ENCODE measurements at regions not wholly inside any gene's neighbourhood (a gene's known extent, or its start where the extent isn't known, plus 50 kb on each side); places are given as distances from the start of the nearest gene placed in this dataset.

DNA sequence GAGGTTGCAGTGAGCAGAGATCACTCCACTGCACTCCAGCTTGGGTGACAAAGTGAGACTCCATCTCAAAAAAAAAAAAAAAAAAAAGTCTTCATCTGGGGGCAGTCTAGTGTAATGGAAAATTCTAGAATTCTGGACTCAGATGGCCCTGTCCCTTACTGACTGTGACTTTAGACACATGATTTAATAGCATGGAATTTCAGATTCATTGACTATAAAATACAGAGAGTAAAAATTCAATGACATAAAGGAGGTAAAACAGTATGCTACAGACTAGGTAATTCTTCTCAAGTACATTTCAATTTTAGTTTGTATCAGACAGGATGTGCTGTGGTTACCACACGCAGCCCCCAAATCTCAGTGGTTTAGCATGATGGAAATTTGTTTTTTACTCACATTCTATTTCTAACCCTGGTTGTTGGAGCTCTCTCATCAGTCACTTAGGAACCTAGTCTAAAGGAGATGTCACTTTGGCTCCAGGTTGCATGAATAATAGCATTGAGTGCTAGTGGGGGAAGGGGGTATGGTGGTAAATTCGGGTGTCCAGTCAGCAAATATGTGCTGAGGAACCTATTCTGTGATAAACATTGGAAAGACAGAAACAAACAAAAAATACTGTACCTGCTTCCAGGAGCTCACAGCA, 444.0 kb downstream of the XYLT1 start:
- TF ChIP-seq MYC (IDR thresholded peaks at IDR 0.05; ENCODE audit: borderline replicate concordance, low read length) (no peak), HDAC2 (IDR thresholded peaks at IDR 0.05) (no peak), RFX5 (IDR thresholded peaks at IDR 0.05) (no peak), POLR2AphosphoS2 (conservative IDR thresholded peaks at IDR 0.05; ENCODE audit: low read length) (no peak), JUN (IDR thresholded peaks at IDR 0.05) (no peak)
- TF ChIP-seq, protein P1, sequence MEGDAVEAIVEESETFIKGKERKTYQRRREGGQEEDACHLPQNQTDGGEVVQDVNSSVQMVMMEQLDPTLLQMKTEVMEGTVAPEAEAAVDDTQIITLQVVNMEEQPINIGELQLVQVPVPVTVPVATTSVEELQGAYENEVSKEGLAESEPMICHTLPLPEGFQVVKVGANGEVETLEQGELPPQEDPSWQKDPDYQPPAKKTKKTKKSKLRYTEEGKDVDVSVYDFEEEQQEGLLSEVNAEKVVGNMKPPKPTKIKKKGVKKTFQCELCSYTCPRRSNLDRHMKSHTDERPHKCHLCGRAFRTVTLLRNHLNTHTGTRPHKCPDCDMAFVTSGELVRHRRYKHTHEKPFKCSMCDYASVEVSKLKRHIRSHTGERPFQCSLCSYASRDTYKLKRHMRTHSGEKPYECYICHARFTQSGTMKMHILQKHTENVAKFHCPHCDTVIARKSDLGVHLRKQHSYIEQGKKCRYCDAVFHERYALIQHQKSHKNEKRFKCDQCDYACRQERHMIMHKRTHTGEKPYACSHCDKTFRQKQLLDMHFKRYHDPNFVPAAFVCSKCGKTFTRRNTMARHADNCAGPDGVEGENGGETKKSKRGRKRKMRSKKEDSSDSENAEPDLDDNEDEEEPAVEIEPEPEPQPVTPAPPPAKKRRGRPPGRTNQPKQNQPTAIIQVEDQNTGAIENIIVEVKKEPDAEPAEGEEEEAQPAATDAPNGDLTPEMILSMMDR (IDR thresholded peaks at IDR 0.05), result no peak
- TF ChIP-seq, protein P2, sequence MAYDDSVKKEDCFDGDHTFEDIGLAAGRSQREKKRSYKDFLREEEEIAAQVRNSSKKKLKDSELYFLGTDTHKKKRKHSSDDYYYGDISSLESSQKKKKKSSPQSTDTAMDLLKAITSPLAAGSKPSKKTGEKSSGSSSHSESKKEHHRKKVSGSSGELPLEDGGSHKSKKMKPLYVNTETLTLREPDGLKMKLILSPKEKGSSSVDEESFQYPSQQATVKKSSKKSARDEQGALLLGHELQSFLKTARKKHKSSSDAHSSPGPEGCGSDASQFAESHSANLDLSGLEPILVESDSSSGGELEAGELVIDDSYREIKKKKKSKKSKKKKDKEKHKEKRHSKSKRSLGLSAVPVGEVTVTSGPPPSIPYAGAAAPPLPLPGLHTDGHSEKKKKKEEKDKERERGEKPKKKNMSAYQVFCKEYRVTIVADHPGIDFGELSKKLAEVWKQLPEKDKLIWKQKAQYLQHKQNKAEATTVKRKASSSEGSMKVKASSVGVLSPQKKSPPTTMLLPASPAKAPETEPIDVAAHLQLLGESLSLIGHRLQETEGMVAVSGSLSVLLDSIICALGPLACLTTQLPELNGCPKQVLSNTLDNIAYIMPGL (CRISPR knock-in tag; IDR thresholded peaks at IDR 0.05; ENCODE audit: borderline replicate concordance), result no peak
- TF ChIP-seq, protein P3, sequence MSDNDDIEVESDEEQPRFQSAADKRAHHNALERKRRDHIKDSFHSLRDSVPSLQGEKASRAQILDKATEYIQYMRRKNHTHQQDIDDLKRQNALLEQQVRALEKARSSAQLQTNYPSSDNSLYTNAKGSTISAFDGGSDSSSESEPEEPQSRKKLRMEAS (IDR thresholded peaks at IDR 0.05), result no peak
